OCI-LY3 (cell line): ENCODE measurements at regions not wholly inside any gene's neighbourhood (a gene's known extent, or its start where the extent isn't known, plus 50 kb on each side); places are given as distances from the start of the nearest gene placed in this dataset.

Source experiments
- CTCF ChIP-seq: fragments of 200-600, 300-600 bp; sonication (generic); IDR thresholded peaks from 2 replicates; pipeline ENCODE4 v1.5.1; 2014; ENCODE audit warnings: antibody characterized with exemption, low read length, low read depth
- EZH2phosphoT487 ChIP-seq: fragments of 200-600 bp; shearing (Covaris generic); IDR thresholded peaks from 2 replicates; pipeline ENCODE4 v1.6.1; 2018; ENCODE audit warnings: antibody characterized with exemption, mixed run types, low read depth

DNA sequence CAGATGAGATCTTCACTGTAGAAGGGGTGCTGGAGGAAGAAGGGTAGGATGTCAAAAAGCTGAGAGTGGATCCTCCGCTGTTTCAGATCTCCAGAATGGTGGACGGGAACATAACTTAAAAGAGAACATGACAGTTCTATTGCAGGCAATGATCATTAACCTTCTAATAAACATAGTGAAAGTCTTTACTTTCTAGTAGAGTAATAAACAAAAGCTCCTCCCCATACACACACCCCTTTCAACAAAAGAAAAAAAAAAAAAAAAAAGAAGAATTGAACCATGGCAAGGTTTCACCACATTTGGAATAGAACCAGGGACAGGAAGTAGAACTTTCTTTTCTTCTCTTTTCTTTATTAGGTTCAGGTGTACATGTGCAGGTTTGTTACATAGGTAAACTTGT is 768.1 kb upstream of the RIOK2 start:
- TF ChIP-seq CTCF, result no peak
- no peak for TF ChIP-seq EZH2phosphoT487
